Right lung (tissue), 2 donors: ENCODE measurements at regions not wholly inside any gene's neighbourhood (a gene's known extent, or its start where the extent isn't known, plus 50 kb on each side); places are given as distances from the start of the nearest gene placed in this dataset.

Source experiments
- DNase-seq, 2 donors: peaks; one replicate each; pipeline ENCODE4 v3.0.0-alpha.2; 2013

GRCh38 chr11:90849312-90849711 is 626.5 kb upstream of the CHORDC1 start:
- no peak for DNase-seq

GRCh38 chr11:90847268-90847886 is 624.5 kb upstream of the CHORDC1 start:
- no peak for DNase-seq

- no peak for DNase-seq
Measured at GRCh38 chr11:90846628-90847027, 623.8 kb upstream of the CHORDC1 start.

GRCh38 chr11:90845799-90846198 is 623.0 kb upstream of the CHORDC1 start:
- no peak for DNase-seq

GRCh38 chr11:90845126-90845525 is 622.3 kb upstream of the CHORDC1 start:
- no peak for DNase-seq

- DNase-seq: no peak
Measured at GRCh38 chr11:90844041-90844440, 621.2 kb upstream of the CHORDC1 start.

GRCh38 chr11:90842681-90843080 is 619.8 kb upstream of the CHORDC1 start:
- no peak for DNase-seq

GRCh38 chr11:90840071-90840470 is 617.2 kb upstream of the CHORDC1 start:
- no peak for DNase-seq

- DNase-seq: no peak
Measured at GRCh38 chr11:90836031-90836430, 613.2 kb upstream of the CHORDC1 start.

- no peak for DNase-seq
Measured at GRCh38 chr11:90823446-90823845, 600.6 kb upstream of the CHORDC1 start.

GRCh38 chr11:90822996-90823395 is 600.1 kb upstream of the CHORDC1 start:
- no peak for DNase-seq

GRCh38 chr11:90818196-90818745 is 595.4 kb upstream of the CHORDC1 start:
- DNase-seq: no peak

GRCh38 chr11:90809581-90809980 is 586.7 kb upstream of the CHORDC1 start:
- DNase-seq: no peak

GRCh38 chr11:90805172-90805571 is 582.3 kb upstream of the CHORDC1 start:
- no peak for DNase-seq

- DNase-seq: no peak
Measured at GRCh38 chr11:90803831-90804230, 581.0 kb upstream of the CHORDC1 start.

GRCh38 chr11:90803366-90803765 is 580.5 kb upstream of the CHORDC1 start:
- no peak for DNase-seq

- no peak for DNase-seq
Measured at GRCh38 chr11:90798769-90799168, 575.9 kb upstream of the CHORDC1 start.

GRCh38 chr11:90795746-90796145 is 572.9 kb upstream of the CHORDC1 start:
- DNase-seq: no peak

GRCh38 chr11:90788961-90789360 is 566.1 kb upstream of the CHORDC1 start:
- no peak for DNase-seq

GRCh38 chr11:90784241-90784814 is 561.5 kb upstream of the CHORDC1 start:
- no peak for DNase-seq

- no peak for DNase-seq
Measured at GRCh38 chr11:90783111-90783510, 560.3 kb upstream of the CHORDC1 start.

GRCh38 chr11:90779098-90779497 is 556.2 kb upstream of the CHORDC1 start:
- DNase-seq: no peak

- no peak for DNase-seq
Measured at GRCh38 chr11:90775567-90776165, 552.8 kb upstream of the CHORDC1 start.
